T-helper 1 cell treated with Interleukin-12 subunit alpha and Interleukin-12 subunit beta and Interleukin-4 antibody, amounts not matched to agents 30 ng/mL and 1 ng/mL, for 36 hours (primary cell): ENCODE measurements at regions not wholly inside any gene's neighbourhood (a gene's known extent, or its start where the extent isn't known, plus 50 kb on each side); places are given as distances from the start of the nearest gene placed in this dataset.
"Not testable (repeated sequence)": the region's sequence is repeated elsewhere in the genome, so short reads cannot be mapped to it uniquely, and the experiment has no call there.

Experiments used
- intact Hi-C: fragments of 100-400 bp; cut with micrococcal nuclease; formaldehyde crosslinking; loops from one replicate; pipeline ENCODE4 v1.15.1; 2024

GRCh38 chr4:124437853-124438495 lies 274.6 kb downstream of the ANKRD50 start:
- intact Hi-C loops, result no loop called here

GRCh38 chr4:124445071-124445470 lies 267.5 kb downstream of the ANKRD50 start:
- intact Hi-C loops, result no loop called here

DNA sequence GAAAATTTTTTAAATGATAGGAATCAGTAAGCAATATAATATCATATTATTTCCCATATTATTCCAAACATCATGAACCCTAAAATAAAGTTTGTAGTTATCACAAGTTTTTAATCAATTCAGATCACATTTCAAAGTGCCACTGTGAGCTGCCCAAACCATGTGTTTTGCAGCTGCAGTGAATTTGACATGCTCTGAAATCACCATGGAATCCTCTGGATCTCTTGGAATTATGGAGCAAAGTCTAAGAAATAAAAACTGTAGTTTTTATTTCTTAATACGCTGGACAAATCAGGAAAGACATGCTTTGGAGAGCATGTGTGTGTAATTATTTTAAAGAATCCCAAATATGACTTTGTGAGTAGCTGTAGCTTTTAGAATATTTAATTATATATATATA lies 262.7 kb downstream of the ANKRD50 start:
- intact Hi-C loops, result no loop called here

DNA sequence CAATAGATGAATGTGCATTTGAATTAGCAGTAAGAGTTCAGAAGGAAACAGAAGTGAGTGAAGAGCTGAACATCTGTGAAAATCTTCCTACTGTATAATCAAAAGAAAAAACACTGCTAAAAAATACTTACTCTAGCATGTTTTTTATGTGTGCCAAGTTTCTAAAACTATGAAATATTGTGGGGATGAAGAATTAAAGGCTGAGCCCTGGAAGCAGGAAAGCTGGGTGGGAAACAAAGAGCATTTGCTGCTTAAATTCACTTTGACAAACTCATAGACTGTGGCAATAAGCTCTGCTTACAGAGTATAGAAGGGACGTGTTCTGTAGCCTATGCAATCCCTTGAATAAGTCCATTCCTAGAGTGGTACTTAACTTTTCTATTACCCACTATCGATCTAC lies 261.7 kb downstream of the ANKRD50 start:
- intact Hi-C loops, result no loop called here

- intact Hi-C loops, result no loop called here
Observed at GRCh38 chr4:124454772-124455270, 257.7 kb downstream of the ANKRD50 start.

DNA sequence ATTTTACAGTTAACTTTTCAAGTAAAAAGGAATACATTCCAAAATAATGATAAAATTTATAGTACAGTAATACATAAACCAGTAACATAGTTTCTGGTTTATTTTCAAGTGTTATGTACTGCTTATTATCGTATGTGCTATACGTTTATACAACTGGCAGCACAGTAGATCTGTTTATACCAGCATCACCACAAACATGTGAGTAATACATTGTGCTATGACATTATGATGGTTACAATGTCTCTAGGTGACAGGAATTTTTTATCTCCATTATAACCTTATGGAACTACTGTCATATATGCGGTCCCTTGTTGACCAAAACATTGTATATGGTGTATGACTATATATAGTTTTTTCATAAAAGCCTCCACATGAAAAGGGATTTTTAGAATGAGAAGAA lies 256.9 kb downstream of the ANKRD50 start:
- intact Hi-C loops, result no loop called here

DNA sequence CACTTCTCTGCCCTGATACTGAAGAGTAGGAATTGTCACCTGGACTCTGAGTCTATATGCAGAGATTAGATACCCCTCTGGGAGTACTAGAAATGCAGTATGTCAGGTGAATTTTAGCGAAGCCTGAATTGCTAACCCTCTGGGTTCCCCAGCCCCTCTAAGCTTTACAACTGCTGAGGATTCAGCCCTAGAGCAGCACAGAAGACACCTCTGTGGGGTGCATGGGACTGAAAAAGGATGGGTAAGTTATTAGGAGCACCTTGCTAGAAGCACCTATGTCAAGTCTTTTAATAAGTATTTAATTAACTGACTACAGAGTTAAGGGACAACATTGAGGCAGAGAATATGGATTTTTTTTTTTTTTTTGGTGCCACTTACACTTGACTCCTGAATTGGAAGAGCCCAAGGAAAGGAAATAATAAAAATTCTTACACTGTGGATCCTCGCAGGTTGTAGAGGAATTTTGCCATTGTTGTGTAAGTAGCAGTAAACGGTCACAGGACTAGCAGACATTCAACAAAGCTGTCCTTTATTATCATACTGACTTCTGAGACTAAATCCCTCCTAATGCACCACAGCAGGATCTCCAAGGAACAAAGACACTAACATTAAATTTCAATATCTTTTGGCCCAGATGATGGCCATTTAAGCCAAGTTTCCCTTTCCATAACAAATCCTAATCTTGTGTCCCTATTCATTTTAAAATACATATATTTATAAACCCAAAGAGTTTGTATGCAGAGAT lies 253.2 kb downstream of the ANKRD50 start:
- intact Hi-C loops, result no loop called here

DNA sequence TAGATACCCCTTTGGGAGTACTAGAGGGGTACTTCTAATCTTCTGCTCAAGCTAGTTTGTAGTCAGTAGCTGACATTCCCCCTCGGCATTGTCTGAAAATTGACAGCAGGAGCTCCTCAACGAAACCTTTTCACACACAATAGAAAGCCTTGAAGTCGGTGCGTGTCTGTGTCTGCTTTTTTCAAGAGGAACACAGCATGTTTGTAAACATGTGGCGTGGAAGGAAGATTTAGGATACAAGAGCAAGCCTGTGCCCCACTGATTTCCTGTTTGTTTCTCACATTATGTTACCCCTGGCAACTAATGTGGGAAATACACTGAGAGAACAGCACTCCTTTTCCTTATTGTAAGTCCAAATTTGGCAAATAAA lies 252.6 kb downstream of the ANKRD50 start:
- intact Hi-C loops, result no loop called here

- intact Hi-C loops, result not testable (repeated sequence)
Observed at GRCh38 chr4:124461592-124461991, 250.9 kb downstream of the ANKRD50 start.

DNA sequence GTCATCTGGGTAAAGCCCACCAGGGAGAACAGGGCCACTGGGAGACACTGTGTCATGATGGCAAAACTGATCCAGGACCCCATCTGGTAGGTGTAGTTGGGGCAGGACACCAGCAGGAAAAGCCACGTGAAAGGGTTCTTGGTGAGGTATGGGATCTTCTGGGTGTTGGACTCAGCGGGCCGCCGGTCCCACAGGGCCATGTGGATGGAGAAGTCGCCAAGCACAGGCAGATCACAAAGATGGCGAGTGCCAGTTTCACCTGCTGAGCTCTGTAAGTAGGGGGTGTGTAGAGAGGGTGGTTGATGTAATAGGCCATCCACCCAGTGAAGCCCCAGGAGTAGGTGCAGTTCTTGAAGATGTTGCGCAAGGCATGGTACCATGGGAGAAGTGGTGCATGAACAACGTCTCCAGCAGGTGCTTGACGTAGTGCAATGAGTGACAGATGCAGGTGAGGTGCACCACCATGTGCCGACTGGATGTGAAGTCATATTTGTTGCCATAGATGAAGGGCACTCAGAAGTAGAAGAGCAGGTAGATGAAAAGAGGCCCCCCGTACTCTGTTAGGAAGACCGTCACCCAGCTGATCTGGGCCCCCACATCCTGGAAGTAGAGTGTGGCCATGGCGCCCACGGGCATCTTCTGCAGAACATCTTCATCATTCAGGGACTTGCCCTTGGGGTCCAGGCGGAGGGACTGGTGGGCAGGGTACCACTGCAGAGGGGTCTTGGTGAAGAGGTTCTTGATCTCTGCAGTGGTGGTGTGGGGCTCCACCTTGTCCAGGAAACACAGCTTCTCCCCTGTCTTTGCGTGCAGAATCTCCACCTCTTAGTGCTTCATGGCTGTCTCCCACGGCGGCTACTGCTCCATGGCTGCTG lies 249.3 kb downstream of the ANKRD50 start:
- intact Hi-C loops, result no loop called here

- intact Hi-C loops, result no loop called here
Observed at GRCh38 chr4:124464836-124465235, 247.7 kb downstream of the ANKRD50 start.

- intact Hi-C loops, result no loop called here
Observed at GRCh38 chr4:124468360-124468759, 244.2 kb downstream of the ANKRD50 start.

DNA sequence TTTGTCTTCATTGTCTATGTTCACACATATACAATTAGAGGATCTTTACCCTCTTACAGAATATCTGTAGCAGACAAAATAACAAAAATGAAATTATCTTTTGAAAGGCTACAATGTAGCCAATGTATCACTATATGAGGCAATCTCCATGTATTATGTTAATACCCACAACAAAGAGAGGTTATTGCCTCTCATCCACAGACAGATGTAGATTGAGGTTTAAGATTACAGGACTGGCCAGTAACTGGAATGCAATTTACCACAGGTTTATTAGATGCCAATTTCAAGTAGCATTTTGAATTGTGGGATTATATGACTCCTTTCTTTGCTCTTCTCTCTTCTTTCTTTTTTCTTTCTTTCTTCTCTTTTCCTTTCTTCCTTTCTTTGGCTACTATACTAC lies 242.6 kb downstream of the ANKRD50 start:
- intact Hi-C loops, result no loop called here

- intact Hi-C loops, result no loop called here
Observed at GRCh38 chr4:124478470-124478869, 234.1 kb downstream of the ANKRD50 start.

DNA sequence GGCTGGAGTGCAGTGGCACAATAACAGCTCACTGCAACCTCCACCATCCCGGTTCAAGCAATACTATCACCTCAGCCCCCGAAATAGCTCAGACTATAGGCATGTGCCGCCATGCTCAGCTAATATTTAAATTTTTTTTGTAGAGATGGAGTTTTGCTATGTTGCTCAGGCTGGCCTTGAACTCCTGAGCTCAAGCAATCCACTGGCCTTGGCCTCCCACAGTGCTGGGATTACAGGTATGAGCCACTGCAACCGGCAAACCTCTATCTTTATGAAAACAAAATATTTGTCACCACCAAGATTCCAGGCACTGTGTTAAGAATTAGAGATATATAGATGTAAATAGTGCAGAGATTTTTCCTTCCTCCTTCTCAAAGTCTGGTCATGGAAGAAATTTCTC lies 232.5 kb downstream of the ANKRD50 start:
- intact Hi-C loops, result no loop called here

DNA sequence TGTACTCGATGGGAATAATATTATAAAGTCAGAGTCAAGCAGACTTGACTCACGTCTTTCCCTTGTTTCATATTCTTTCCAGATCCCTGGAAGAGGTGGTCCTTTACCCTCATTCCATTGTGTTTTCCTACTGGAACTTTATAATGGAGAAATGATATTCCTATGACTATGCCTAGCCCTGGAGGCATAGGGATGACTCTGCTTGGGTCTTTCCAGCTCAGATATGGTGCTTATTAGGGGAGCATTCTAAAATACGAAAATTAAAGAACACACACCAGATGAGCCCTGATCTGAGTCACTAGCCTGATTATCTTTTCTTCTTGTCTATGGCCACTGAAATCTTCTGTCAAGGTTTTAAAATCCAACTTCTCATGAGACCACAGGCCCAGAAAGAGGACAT lies 231.4 kb downstream of the ANKRD50 start:
- intact Hi-C loops, result no loop called here

- intact Hi-C loops, result no loop called here
Observed at GRCh38 chr4:124483048-124483906, 229.3 kb downstream of the ANKRD50 start.

- intact Hi-C loops, result no loop called here
Observed at GRCh38 chr4:124484008-124484407, 228.5 kb downstream of the ANKRD50 start.

- intact Hi-C loops, result no loop called here
Observed at GRCh38 chr4:124484940-124485339, 227.6 kb downstream of the ANKRD50 start.

DNA sequence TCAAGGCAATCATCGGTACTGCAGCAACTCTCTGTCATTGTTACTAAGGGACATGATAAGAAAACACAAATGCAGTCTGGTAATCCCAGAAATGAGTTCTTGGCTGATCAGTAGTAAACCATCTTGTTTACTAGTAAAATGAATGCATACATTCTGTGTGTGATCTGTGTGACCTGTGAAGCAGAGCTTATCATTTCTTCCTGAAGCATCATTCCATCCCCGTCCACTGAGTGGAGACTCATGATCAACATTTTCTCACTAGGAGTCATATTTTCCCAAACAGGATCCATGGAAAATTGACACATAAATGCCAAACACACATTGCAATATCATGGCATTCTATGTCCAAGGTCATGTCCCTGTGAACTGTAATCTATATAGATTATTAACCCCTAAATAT lies 226.1 kb downstream of the ANKRD50 start:
- intact Hi-C loops, result no loop called here

DNA sequence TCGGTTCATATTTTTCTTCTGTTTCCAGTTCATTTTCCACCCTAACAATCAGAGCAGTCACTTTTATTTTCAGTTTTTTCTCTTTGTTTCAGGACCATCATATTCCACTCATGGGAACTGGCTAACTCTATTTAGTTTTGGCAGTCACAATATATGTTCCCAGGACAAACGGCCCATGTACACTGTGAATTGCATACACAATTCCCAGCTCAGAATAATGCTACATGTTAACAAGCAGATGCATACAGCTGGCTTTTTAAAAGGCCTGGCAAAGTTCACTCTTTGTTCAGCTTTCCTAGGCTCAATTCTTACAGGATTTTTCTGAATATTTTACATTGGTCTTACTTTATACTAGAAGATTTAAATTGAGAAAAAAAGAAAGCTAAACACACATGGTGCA lies 224.9 kb downstream of the ANKRD50 start:
- intact Hi-C loops, result no loop called here
